ENCODE measurements at regions not wholly inside any gene's neighbourhood (a gene's known extent, or its start where the extent isn't known, plus 50 kb on each side); places are given as distances from the start of the nearest gene placed in this dataset.

- TF ChIP-seq POLR2A (IDR thresholded peaks at IDR 0.05) = no peak
- no peak for TF ChIP-seq CTCF (IDR thresholded peaks at IDR 0.05)
- no peak for TF ChIP-seq EP300 (IDR thresholded peaks at IDR 0.05)
Observed at GRCh38 chr5:20463206-20463605, 475.2 kb upstream of the CDH18 start.
